Skin of body (tissue), 1 donor: ENCODE measurements at regions not wholly inside any gene's neighbourhood (a gene's known extent, or its start where the extent isn't known, plus 50 kb on each side); places are given as distances from the start of the nearest gene placed in this dataset.

Experiments
- DNase-seq: peaks from one replicate; lab custom pipeline; 2025; lab: John Stamatoyannopoulos, UW

DNA sequence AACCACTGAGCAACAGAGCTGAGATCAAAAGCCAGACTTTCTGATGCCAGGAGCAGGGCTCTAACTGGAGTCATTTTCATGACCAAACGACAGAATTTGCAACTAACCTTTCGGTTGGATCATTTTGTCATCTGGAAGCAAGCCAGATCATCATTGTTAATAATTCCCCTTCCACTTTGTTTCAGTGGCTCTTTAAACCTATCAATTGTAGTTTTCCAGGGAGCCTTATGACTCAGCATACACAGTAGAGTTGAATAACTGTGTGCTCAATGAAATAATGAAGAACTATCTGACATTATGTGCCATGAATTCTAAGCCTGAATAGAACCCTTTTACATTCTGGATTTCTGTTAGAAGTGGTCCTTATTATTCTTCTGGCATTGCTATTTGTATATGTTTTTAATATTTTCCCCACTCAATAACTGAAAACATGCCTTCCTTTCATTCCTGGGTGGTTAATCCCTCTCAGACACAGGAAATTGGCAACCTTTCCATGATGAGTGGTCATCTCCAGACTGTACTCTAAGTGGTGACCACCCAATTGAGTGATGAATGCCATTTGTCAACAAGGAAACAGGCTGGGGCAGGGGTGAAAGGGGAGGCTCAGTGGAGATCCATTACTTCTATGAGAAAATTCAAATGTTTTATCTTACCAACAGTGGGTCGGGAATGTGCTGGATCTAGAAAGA lies 431.8 kb downstream of the BCOR start:
- DNase-seq, result no peak

DNA sequence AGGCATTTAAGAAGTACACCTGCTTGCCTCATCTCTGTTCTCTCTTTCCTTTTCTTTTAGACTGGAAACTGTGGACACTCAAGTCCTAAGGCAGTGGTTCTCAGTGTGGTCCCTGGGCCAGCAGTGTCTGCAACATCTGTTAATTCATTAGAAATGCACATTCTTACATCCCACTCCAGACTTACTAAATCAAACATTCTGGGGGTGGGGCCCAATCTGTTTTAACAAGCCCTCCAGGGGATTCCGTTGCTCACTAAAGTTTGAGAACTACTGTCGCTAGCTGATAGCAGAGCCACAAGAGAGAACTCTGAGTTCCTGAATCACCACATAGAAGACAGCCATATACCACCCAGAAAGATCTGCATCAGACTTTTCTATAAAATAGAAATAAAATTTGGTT lies 430.6 kb downstream of the BCOR start:
- no peak for DNase-seq

DNA sequence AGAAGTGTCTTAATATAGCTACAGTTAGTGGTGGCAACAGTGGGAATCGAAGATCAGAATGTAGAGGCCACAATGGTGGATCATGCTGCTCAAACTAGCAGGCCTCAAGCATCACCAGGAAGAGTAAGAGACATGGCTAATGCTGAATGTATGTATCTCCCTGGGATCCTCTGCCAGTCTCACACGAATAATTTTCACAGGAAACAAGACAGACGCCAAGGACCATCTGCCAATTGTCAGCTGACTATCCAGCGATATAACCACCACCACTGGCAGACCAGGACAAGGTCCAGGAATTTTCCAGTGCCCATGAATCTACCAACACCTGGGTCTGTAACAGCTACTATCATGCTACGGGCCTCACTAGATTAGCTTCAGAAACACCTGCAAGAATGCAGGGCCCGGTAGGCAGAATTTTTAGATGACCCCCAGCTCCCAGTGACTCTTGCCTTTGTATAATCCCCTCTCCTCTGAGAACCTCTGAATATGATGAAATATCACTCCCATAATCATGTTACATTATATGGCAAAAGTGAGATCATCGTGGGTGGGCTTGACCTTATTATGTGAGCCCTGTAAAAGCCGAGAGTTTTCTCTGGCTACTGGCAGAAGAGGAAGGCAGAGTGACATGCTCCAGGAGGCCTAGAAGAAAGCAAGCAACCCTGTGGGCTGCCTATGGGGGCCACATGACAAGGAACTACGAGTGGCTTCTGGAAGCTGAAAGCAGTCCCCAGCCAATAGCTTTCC lies 429.8 kb downstream of the BCOR start:
- DNase-seq, result no peak

DNA sequence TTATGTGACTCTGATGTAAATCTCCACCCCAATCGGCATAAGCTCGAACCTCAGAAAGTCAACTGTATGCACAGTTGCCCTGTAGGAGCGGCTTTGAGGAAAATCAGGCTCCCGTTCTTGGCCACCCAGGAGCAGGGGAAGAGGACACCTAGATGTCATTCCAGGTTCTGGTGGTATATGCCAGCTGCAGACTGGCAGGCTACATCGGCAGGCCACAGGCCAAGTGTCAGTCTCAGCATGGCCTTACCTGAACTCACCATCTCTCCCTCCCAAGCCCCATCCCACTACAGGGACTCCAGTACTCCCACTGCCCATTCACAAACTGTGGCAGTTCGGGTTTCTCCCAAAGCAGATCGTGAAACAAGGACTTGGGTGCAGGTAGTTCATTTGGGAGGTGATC lies 428.1 kb downstream of the BCOR start:
- DNase-seq, result no peak

DNA sequence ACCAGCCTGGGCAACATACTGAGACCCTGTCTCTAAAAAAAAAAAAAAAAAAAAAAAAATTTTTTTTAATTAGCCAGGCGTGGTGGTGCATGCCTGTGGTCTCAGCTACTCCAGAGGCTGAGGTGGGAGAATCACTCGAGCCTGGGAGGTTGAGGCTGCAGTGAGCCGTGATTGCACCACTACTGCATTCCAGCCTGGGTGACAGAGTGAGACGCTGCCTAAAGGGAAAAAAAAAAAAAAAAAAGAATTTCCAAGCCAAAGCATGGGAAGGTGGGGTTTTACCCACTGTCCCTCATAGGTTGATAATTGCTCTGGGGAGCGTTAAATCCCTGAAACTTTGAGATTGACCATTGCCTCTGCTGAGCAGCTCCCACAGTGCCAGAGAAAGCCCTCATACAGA lies 427.5 kb downstream of the BCOR start:
- no peak for DNase-seq

DNA sequence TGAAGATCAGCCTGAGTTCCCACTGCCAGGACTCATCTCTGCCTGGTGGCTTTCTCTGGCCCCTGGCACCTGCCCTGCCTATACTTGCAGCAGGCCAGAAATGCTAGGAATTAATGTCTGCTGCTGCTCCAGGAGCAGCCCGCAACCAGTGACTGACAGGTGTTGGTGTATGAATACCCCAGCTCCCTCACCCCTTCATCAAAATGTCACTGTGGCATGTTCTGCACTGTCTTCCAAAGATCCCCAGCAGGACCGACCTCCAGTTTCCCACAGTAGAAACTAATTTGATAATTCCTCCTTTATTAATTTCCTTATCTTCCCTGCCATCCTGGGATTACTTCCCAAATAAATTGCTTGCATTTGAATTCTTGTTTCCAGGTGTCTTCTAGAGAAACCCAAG lies 425.4 kb downstream of the BCOR start:
- no peak for DNase-seq

DNA sequence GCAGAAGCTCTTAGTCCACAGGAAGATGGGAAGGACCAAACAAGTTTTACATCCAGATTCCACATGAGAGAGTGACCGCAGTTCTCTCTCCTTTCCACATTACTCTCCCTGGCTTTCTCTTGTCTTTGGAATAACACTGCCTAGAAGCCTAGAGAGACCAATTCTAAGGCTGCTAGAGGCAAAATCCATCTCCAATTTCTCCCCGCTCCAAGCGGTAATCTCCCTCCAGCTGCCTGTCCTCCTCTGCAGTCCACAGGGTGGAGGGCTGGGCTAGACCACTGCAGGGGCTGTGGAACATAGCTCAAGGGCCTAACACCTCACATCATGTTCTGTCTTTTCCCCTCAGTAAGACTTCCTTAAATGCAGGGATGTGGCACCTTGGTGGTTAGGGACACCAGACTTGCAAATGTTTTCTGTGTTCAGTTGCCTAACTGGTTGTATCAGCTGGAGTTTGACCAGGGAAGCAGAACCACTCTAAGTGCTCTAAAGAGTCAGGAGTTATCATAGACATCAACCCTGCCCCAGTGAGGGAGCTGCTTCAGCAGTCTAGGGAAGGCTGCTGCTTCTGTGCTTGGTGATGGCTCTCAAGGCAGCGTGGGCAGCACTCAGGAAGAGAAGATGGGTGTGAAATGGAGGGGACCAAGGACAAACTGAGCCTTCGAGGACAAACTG lies 423.1 kb downstream of the BCOR start:
- DNase-seq, result no peak

DNA sequence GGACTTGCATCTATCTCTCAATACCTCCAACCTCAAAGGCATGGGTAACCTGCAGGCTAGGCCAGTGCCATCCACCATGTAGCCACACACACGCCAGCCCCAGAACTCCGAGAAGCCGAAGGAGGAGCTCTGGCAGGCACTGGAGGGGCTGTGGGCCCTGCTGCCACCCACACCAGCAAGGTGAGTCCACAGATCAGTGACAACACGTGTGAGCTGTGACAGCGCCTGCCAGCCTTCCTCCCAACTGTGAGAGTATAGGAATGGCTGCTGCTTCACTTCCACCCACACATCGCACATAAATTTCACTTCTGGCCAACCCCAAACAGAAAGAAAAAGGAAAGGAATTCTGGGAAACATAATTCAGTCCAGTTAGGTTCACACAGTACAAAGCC lies 422.6 kb downstream of the BCOR start:
- DNase-seq, result no peak

DNA sequence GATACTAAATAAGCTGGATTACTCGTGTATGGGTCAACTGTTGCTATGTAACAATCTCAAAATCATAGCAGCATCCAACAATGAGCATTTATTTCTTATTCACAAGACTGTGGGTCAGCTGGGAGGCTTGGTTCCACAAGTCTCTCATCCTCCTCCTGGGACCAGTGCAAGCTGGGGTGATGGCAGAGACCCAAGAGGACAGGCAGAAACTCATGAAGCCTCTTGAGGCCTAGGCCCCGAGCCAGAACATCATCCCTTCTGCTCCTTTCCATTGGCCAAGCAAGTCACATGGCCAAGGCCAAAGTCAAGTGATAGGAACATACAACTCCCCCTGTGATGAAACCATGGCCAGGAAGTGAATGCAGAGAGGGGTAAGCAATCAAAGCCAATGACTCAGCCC lies 422.1 kb downstream of the BCOR start:
- DNase-seq, result no peak

DNA sequence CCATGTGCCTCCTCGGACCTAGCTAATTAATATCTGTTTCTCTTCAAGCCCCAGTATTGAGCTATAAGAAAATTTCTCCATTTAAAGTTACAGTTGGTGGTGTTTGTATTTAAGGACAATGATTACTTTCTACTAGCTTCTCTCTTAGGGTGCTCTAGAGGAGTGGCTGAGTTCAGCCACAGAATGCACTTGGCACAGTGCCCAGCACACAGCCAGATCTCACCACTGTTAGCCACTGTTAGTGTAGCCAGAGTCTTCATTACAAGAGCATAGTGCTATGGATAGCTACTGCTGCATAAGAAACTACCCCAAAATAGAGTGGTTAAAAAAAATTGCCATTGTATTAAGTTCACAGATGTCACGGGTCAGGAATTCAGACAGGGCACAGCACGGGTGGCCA lies 421.3 kb downstream of the BCOR start:
- no peak for DNase-seq

DNA sequence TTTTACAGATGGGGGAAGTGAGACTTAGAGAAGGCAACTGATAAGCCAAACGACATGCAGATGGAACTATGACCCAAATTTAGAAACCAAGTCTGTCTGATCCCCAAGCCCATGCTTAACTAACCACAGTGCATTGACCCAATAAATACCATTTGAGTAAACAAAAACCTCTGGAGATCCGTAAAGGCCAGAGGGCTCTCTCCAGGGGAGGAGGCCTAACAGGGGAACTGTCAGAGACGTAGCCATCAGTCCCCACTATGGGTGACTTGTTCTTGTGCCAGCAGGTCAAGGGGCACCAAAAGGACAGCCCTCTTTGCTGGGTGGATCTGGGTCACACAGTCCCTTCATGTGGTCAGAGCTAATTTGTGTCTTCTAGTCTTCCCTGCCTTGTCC lies 420.2 kb downstream of the BCOR start:
- DNase-seq, result no peak

DNA sequence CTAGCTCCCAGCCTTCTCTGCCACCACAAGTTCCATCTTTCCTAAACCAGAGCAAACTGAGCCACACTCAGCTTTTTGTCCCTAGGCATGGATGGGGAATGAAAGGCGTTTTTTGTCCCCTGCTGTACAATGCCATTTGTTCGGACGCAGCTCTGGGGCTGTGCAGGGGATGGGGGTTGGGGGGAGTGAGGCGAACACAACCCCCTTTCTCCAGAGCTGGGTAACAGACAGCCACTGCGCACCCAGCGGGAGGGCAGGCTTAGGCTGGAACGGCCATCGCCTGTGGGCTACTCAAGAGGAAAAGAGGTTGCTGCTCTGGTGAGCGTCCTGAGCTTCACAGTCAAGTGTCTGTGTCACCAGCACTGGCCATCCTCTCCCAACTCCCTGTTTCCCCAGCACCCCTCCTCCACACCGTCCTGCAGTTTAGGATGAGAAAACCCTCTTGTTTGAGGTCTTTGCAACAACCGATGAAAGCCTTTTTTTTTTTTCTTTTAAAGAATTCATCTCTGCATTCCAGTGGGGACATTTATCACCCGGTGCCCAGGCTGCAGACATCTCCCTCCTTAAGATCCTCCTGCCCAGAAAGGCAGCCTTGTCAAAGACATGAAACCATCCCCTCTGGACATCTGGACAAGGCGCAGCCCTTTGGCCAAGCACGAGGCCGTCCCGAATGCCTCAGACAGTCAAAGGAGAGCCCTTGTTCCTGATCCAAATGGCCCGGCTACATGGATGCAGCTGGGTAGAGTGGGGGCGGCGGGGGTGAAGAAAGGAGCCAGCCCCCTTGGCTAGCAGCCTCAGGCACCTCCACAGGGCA lies 419.6 kb downstream of the BCOR start:
- no peak for DNase-seq

DNA sequence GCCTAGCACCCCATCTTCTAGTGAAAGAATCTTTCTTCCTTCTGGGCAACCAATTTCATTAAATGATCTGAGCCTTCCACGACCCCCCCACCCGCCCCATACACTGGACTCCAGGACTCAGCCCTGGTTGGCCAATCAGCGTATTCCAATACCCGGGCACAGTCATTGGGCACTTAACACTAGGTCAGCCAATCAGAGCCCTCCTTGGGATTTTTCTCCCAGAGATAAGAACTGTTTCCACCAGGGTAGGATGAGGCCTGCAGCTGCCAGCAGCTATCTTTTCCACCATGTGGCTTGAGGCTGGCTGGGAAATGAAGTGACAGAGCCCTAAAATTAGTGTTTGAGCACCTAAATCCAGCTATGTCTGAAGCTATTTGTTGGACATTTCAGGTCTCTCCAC lies 418.8 kb downstream of the BCOR start:
- DNase-seq, result no peak

DNA sequence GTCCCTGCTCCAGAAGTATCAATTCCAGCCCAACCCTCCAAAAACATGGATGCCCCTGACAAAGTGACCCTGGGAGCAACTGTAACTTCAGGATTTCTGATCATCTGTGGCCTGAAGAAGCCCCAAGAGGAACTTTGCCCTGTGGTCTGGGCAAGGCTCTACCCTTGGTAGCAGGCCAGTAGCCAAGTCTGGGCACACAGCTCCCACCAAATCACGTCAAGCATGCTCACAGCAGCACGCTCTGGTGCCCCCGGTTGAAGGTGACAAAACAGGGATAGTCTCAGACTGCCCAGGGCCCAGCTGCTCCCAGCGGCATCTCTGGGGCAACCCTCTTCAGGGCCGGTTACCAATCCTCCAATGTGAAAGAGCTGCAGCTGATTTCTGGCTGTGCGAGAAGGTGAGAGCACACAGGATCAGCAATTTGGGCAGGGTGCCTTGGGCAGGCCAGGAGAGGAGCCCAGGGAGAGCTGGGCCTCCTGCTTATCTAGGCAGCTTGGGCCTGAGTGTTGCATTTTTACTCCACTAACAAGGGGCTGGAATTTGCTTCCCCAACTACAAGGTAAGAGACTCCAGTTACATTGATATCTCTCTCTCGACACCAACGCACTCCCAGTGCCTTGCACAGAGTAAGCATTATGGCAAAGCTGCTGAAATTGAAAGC lies 418.1 kb downstream of the BCOR start:
- DNase-seq, result no peak

DNA sequence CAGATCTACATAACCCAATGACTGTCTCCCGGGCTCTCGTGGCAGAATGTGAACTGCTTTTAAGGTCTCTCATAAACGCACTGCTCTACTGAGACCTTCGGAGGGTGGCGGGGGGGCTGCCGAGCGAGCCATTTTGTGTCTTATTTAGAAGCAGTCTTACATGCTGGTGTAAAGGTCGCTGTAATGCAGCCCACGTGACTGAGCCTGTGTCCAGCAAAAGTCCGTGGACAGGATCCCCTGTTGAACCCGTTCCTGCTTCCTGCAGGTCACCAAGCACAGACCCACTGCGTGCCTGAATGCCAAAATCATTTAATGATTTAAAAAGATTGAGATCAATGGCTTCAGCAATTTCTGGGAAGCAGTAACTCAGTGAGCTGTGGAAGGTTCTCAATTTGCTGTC lies 415.9 kb downstream of the BCOR start:
- DNase-seq, result no peak

DNA sequence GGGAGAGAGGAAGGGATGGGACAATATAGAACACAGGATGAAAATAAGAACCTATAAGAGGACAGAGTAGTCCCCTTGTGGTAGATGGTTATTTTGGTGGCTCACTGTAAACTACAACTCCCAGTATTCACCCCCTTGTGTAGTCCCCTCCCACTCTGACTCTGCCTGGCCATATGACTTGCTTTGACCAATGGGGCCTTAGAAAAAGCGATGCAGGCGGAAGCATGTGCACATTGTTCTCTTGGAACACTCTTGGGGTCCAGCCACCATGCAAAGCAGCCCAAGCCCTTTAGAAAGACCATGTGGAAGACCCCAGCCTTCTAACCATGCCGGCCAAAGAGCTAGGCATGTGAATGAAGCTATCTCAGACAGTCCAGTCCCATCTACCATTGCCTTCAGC lies 415.0 kb downstream of the BCOR start:
- no peak for DNase-seq

DNA sequence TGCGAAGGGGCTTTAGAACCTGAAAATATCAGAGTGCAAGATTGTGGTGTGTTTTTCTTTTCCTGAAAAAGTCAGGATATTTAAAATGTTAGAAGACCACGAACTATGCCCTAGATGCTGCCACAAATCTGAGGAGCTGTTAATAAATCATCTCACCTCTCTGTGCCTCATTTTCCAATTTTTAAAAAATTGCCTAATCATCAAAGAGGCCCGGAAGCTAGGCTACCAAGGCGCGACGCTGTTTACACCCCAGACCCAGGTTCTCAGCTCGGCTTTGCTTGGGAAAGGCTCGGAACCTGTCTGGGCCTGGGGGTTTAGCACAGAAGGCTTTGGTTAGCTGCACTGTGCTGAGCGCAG lies 409.6 kb downstream of the BCOR start:
- DNase-seq, result no peak

DNA sequence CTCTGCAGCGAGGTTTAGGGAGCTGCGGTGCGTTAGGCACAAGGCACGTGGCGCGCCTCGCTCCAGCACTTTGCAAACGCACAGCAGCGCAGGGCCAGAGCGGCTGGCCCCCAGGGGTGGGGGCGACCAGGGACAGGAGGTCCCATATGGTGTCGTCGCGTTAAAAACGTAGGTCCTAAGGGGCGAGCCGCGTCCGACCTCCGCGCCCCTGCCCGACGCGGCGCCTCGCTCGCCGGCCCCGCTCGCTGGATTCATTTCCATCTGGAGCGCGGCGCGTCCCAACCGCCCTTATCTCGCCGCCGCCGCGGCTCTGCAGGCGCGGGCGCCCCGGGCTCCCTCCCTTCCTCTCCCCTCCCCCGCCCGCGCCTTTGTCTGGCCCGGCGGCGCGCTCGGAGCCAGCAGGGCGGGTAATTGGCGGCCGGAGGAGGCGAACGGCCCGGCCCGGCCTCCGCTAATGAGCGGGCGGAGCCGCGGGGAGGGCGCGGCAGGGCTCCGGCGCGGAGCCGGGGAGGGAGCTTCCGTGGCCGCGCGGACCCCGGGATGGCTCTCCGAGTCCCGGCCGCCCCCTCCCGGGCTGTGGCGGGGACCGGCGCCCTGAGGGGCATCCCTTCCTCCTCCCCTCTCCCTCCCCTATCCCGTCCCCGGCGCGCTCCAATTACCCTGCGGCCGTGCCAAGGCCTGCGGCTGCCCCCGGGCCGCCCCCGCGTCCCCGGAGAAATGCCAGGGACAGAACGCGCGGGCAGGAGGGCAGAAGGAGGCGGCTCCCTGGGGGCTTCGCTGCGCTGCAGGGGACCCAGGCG lies 409.0 kb downstream of the BCOR start:
- peak; percentile 26 for DNase-seq

DNA sequence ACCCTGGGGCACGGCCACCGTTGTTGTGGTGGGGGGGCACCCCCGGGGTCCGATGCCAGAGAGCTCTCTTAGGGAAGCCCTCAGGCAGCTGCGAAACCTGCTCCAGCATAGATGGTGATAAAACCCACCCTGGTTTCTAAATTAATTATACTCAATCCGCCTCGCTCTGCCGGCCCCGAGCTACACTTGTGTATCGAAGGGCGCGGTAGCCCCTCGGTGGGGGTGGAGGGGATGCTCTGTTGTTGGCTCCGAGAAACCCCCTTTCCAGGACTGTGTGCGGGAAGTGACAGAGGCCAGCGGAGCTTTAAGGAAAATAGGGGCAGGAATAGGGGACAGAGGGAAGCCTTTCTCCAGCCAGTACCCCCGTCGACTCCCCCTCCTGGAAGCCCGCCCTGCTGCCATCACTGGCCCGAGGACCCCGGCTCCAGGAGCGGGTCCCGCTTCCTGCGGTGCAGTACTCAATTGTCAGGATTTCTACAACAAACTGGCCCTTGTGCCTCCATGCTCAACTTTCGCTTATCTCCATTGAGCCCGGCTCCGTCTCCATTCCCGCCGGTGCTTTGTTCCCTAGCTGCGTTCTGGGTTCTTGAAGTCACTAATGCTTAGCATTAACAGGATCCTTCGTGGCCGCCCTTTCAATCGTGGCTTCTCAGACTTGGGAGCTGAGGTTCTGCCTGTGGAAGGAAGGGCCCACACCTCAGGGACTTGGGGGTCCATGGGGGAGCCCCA lies 408.2 kb downstream of the BCOR start:
- no peak for DNase-seq
